Large intestine (tissue), 3 donors: ENCODE measurements at regions not wholly inside any gene's neighbourhood (a gene's known extent, or its start where the extent isn't known, plus 50 kb on each side); places are given as distances from the start of the nearest gene placed in this dataset.
"Not testable (repeated sequence)": the region's sequence is repeated elsewhere in the genome, so short reads cannot be mapped to it uniquely, and the experiment has no call there.

ENCODE experiments used
- DNase-seq, 2 donors: peaks; one replicate each; pipeline versions ENCODE4 v3.0.0 to v3.0.0-alpha.2; 2013
- H3K27ac ChIP-seq: one replicate; pipeline ENCODE4 v1.5.1; 2013; ENCODE audit warnings: low read length
- H3K27me3 ChIP-seq: 2 replicates; pipeline ENCODE4 v1.6.1; 2013; ENCODE audit warnings: low read length; ENCODE audit not compliant: control insufficient read depth, insufficient read depth
- H3K36me3 ChIP-seq: 2 replicates; pipeline ENCODE4 v1.6.1; 2013; ENCODE audit warnings: low read length; ENCODE audit not compliant: control insufficient read depth, insufficient read depth
- H3K4me1 ChIP-seq: one replicate; pipeline ENCODE4 v1.6.1; 2013; ENCODE audit warnings: low read length; ENCODE audit not compliant: control insufficient read depth, insufficient read depth
- H3K4me3 ChIP-seq: one replicate; pipeline ENCODE4 v1.5.1; 2013; ENCODE audit warnings: low read length
- H3K9me3 ChIP-seq: one replicate; pipeline ENCODE4 v1.6.1; 2013; ENCODE audit warnings: mild to moderate bottlenecking, low read depth, low read length, moderate library complexity; ENCODE audit not compliant: control insufficient read depth
- WGBS: methylation state at CpG from one replicate; pipeline ENCODE4 v1.1.5; 2013; ENCODE audit warnings: low lambda C conversion rate; ENCODE audit not compliant: insufficient coverage; 5-methylcytosine and 5-hydroxymethylcytosine counted together

DNA sequence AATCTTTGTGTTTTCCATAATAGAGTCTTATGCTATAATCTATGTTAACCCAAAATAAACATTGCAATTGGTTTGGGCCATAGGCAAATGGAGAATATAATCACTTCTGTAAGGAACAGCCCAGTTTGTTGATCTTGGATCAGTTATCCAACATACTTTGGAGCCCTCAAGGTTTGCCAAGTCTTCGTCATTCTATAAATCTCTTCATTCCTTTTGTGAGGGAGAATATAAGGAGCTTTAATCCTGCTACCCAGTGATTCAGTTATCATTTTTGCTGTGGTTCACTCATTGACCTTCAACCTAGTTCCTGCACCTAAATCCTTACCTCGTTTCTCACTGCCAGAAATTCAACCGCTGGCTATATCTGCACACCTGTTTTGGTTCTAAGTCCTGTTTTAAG lies 500.3 kb upstream of the PTCHD4 start:
- Histone ChIP-seq H3K27ac (no peak overlapping the region), H3K4me1 (no peaks in the 10 kb centered on the region), H3K36me3 (no peaks in the 10 kb centered on the region), H3K9me3 (no peaks in the 10 kb centered on the region), H3K4me3 (no peak overlapping the region), H3K27me3 (no peaks in the 10 kb centered on the region)
- no CpG with 5 or more reads among the region's 3 CpGs for WGBS
- no peak for DNase-seq

DNA sequence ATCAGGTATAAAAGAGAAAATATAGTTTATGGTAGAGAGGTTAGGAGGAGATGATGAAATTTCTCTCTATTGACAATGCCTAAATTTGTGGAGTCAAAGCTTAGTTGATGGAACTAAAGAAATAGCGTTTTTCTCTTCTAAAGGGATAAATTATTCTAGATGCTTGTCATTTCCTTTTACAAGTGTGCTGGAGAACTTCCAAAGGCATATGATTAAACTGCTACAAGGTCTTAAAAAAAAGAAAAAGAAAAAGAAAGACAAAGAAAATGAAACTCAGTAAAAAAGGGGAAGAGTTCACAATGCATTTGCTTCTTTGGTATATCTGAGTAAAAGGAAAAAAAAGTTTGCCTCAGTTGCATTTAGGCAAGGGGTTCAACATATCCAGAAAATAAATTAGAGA lies 499.8 kb upstream of the PTCHD4 start:
- Histone ChIP-seq H3K27me3 (no peaks in the 10 kb centered on the region), H3K9me3 (no peaks in the 10 kb centered on the region), H3K36me3 (no peaks in the 10 kb centered on the region), H3K27ac (no peak overlapping the region), H3K4me3 (no peak overlapping the region), H3K4me1 (no peaks in the 10 kb centered on the region)
- WGBS: no CpG with 5 or more reads among the region's 1 CpG
- DNase-seq: no peak

DNA sequence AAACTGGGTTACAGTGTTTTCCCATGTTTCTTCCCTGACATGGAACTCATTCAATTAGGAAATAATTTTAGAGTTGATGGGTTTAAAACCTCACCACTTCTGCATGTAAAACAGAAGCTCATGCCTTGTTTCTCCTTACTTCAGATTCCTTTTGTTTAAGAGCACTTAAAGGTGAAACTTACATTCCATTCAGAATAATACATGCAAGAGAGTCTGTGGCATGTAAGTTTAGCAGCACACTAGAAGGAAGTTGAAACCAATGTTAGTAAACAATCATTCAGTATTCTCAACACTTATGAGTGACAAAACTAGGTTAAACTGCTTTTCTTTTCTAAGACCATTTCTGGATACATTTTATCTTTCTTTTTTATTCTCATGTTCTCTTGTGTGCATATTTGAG lies 495.6 kb upstream of the PTCHD4 start:
- no peaks in the 10 kb centered on the region for H3K4me1 ChIP-seq
- H3K4me3 ChIP-seq: no peak overlapping the region
- no peaks in the 10 kb centered on the region for H3K36me3 ChIP-seq
- no peaks in the 10 kb centered on the region for H3K9me3 ChIP-seq
- no peak overlapping the region for H3K27ac ChIP-seq
- DNase-seq: peak in 1 of 2 donors; percentile 1
- no peaks in the 10 kb centered on the region for H3K27me3 ChIP-seq

DNA sequence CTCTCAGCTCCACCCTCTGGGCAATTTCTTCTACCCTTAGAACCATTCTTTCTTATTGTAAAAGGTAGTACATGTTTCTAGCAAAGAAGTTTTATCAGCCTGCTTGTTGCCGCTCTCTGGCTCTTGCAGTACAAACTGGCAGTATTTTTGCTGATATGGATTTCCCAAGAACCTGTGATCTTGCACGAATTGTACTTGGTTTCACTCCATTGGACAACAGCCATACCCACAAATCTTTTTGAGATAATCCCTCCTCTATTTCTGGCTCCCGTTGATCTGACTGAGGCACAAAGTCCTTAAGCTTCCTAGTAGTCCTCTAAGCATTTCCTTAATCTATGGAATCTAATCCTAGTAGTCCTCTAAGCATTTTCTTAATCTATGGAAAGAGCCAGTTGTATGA lies 487.0 kb upstream of the PTCHD4 start:
- no peaks in the 10 kb centered on the region for H3K9me3 ChIP-seq

DNA sequence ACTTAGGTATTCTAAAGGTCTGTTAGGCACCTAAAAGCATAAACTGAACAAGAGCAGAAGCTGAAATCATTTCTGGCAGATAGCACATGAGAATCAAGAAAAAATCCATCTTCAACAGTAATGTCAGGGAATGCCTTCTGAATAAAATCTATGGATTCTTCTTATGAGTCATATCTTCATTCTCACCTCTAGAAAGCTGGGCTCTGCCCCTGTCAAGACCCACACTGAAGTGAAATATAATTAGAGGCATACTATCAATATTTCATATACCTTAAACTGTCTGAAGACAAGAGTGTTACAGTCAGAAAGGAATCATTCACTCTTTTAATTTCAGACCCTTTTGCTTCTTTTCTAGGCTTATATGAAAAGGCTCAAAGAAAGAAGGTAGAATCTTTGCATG lies 485.8 kb upstream of the PTCHD4 start:
- H3K4me3 ChIP-seq: no peak overlapping the region
- H3K4me1 ChIP-seq: no peaks in the 10 kb centered on the region
- no peak for DNase-seq
- no peaks in the 10 kb centered on the region for H3K27me3 ChIP-seq
- H3K9me3 ChIP-seq: no peaks in the 10 kb centered on the region
- H3K27ac ChIP-seq: no peak overlapping the region
- no peaks in the 10 kb centered on the region for H3K36me3 ChIP-seq

More for the DNA sequence above, 487.0 kb upstream of the PTCHD4 start:
- DNase-seq: no peak
- no CpG with 5 or more reads among the region's 3 CpGs for WGBS
- H3K27me3 ChIP-seq: no peaks in the 10 kb centered on the region
- H3K4me3 ChIP-seq: no peak overlapping the region
- no peak overlapping the region for H3K27ac ChIP-seq
- H3K4me1 ChIP-seq: no peaks in the 10 kb centered on the region
- H3K36me3 ChIP-seq: no peaks in the 10 kb centered on the region

DNA sequence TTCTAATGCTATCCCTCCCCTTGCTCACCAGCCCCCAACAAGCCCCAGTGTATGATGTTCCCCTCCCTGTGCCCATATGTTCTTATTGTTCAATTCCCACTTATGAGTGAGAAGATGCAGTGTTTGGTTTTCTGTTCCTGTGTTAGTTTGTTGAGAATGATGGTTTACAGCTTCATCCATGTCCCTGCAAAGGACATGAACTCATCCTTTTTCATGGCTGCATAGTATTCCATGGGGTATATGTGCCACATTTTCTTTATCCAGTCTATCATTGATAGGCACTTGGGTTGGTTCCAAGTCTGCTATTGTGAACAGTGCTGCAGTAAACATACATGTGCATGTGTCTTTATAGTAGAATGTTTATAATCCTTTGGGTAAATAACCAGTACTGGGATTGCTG lies 480.2 kb upstream of the PTCHD4 start:
- not testable (repeated sequence) for H3K4me3 ChIP-seq, H3K27ac ChIP-seq, H3K4me1 ChIP-seq

DNA sequence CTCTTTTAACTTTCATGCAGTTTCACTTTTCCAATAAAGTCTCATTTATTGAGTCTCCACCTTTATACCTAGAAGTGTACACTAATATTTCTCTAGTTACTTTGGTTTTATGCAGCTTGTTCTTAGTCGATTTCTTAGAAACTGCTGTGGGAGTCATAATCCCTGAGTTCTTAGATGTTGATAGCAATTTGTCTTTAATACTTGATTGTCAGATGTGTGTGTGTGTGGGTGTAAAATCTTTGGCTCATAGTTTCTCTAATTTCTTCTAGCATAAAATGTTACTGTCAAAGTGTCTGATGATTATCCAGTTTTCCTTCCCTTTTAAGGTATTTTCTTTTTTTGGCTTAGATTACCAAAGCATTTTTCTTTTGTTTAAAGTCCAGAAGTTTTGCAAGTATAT lies 473.8 kb upstream of the PTCHD4 start:
- H3K27ac ChIP-seq: no peak overlapping the region
- H3K4me1 ChIP-seq: no peaks in the 10 kb centered on the region
- no peaks in the 10 kb centered on the region for H3K27me3 ChIP-seq
- no peaks in the 10 kb centered on the region for H3K36me3 ChIP-seq
- H3K4me3 ChIP-seq: no peak overlapping the region
- no peaks in the 10 kb centered on the region for H3K9me3 ChIP-seq
- DNase-seq: no peak
- 40% methylated on average over 1 of the region's 1 CpG for WGBS

More for the DNA sequence above, 480.2 kb upstream of the PTCHD4 start:
- not testable (repeated sequence) for H3K9me3 ChIP-seq, DNase-seq, H3K27me3 ChIP-seq, H3K36me3 ChIP-seq

DNA sequence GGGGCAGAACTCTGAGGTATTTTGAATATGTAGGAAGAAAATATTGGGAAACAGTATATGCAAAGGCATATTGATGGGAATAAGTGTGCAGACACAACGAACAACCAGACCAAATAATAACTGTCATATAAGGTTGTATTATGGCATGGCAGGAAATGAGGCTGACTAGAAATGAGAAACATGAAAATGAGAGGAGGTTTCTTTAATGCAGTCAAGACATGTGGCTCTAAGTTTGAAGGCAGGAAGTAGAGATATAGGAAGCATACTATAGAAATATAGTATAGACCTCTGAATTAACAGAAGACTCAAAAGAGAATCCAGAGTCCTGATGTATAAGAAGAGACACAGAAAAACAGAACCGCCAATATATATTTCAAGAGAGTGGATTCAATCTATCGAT lies 459.7 kb upstream of the PTCHD4 start:
- Histone ChIP-seq H3K36me3 (no peaks in the 10 kb centered on the region), H3K27me3 (no peaks in the 10 kb centered on the region), H3K27ac (no peak overlapping the region), H3K4me3 (no peak overlapping the region), H3K4me1 (no peaks in the 10 kb centered on the region), H3K9me3 (no peaks in the 10 kb centered on the region)
- DNase-seq: no peak
- WGBS: 92% methylated on average over 2 of the region's 3 CpGs

DNA sequence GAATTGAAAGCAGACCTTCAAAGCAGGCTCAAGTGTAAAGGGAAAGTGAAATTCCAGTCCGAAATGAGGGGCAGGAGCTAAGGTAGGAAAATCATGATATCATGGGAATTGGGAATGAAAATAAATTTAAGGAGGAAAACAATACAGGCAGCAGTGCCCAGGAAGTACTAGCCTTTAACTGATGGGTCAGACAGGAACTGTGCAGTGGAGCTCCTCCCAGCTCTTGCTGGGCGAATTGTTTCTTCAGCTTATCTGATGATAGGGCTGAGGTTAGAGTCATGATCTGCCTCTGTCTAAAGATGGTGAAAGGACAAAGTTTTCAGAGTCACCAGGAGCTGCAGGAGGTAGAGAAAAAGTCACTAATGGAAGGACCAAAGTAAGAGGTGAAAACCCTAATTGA lies 457.9 kb upstream of the PTCHD4 start:
- H3K27ac ChIP-seq: no peak overlapping the region
- H3K36me3 ChIP-seq: no peaks in the 10 kb centered on the region
- H3K4me1 ChIP-seq: no peaks in the 10 kb centered on the region
- no peaks in the 10 kb centered on the region for H3K27me3 ChIP-seq
- DNase-seq: no peak
- H3K4me3 ChIP-seq: no peak overlapping the region
- no peaks in the 10 kb centered on the region for H3K9me3 ChIP-seq
- 83% methylated on average over 1 of the region's 2 CpGs for WGBS

DNA sequence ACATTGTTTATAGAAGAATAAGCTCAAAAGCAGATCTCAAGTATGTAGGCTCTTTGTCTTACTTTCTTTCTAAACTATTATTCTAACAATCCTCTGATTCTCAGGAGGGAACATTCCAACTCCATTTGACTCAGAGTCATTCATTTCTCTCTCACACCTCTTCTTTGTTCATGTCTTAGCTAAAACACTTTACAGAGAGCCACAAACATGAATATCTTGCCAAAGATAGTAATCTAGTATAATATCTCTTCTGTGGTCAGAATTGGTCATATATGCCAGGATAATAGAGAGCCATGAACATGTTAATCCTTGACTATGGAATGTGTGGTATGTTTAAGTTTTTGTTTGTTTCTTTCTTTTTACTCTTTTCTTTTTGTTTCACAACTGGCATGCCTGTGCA lies 456.0 kb upstream of the PTCHD4 start:
- H3K27me3 ChIP-seq: no peaks in the 10 kb centered on the region
- no peaks in the 10 kb centered on the region for H3K36me3 ChIP-seq
- no peaks in the 10 kb centered on the region for H3K9me3 ChIP-seq
- no peak overlapping the region for H3K27ac ChIP-seq
- H3K4me1 ChIP-seq: no peaks in the 10 kb centered on the region
- no peak for DNase-seq
- no peak overlapping the region for H3K4me3 ChIP-seq

DNA sequence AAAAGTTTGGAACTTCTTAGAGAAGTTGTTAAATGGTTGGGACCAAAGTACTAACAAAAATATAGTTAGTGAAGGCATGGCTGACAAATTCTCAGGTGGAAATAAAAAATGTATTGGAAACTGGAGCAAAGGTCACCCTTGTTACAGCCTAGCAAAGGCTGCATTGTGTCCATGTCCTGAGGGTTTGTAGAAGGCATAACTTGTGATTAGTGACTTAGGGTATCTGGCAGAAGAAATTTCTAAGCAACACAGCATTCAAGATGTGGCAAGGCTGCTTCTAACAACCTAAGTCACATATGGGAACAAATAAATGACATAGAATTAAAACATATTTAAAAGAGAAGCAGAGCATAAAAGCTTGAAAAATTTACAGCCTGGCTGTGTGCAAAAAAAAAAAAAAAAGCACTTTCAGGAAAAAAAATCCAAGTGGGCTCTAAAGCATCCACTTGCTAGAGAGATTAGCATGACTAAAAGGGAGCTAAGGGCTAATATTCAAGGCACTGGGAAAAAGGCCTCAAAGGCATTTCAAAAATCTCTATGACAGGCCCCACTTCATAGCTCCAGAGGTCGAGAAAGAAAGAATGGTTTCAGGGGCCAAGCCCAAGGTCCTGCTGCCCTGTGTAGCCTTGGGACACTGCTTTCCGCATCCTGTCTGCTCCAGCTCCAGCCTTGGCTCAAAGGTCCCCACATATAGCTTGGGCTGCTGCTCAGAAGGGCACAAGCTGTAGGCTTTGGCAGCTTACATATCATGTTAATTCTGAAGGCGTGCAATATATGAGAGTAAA lies 453.2 kb upstream of the PTCHD4 start:
- Histone ChIP-seq H3K4me3 (no peak overlapping the region), H3K4me1 (no peaks in the 10 kb centered on the region), H3K27ac (no peak overlapping the region), H3K36me3 (no peaks in the 10 kb centered on the region), H3K9me3 (no peaks in the 10 kb centered on the region), H3K27me3 (no peaks in the 10 kb centered on the region)
- DNase-seq: no peak
- WGBS: no CpG with 5 or more reads among the region's 3 CpGs
